Esophagus muscularis mucosa (tissue), 4 donors: ENCODE measurements at regions not wholly inside any gene's neighbourhood (a gene's known extent, or its start where the extent isn't known, plus 50 kb on each side); places are given as distances from the start of the nearest gene placed in this dataset.

ENCODE experiments used
- DNase-seq: peaks from one replicate; pipeline ENCODE4 v3.0.0-alpha.2; 2017; ENCODE audit errors: extremely low spot score
- H3K27ac ChIP-seq, 4 donors: fragments of 200-600 bp; sonication (generic); replicated peaks in 1 of 4; 1 replicate in 3 of 4; 2 replicates in 1 of 4; pipeline ENCODE4 v1.5.1; 2016 to 2019; ENCODE audit warnings: mild to moderate bottlenecking in 1 of 4
- H3K27me3 ChIP-seq, 4 donors: fragments of 200-600 bp; sonication (generic); one replicate each; pipeline versions ENCODE4 v1.5.1 to v1.6.0; 2016 to 2019
- H3K36me3 ChIP-seq, 4 donors: fragments of 200-600 bp; sonication (generic); one replicate each; pipeline ENCODE4 v1.5.1; 2016 to 2019
- H3K4me1 ChIP-seq, 4 donors: fragments of 200-600 bp; sonication (generic); one replicate each; pipeline ENCODE4 v1.5.1; 2016 to 2019
- H3K4me3 ChIP-seq, 4 donors: fragments of 200-600 bp; sonication (generic); 1 replicate in 2 of 4; 2 replicates in 2 of 4; pipeline ENCODE4 v1.5.1; 2016 to 2019; ENCODE audit warnings: mild to moderate bottlenecking in 4 of 4, moderate library complexity in 1 of 4
- H3K9me3 ChIP-seq, 4 donors: fragments of 200-600 bp; sonication (generic); 1 replicate in 3 of 4; 2 replicates in 1 of 4; pipeline ENCODE4 v1.5.1; 2016 to 2019
- EP300 ChIP-seq: sonication (generic); formaldehyde crosslinking; IDR thresholded peaks from one replicate; pipeline ENCODE4 v1.6.1; 2017; ENCODE audit warnings: antibody characterized with exemption
- POLR2A ChIP-seq: fragments of 450-650 bp; IDR thresholded peaks from one replicate; pipeline ENCODE4 v1.6.1; 2017; ENCODE audit warnings: antibody characterized with exemption, moderate library complexity, mild to moderate bottlenecking, low read depth
- POLR2AphosphoS5 ChIP-seq, 2 donors: sonication (generic); formaldehyde crosslinking; IDR thresholded peaks; one replicate each; pipeline ENCODE4 v1.6.1; 2017; ENCODE audit warnings: antibody characterized with exemption in 2 of 2
- WGBS: methylation state at CpG from one replicate; pipeline ENCODE4 v1.1.5; 2018; 5-methylcytosine and 5-hydroxymethylcytosine counted together
- intact Hi-C: fragments of 100-400 bp; cut with DNase I; formaldehyde crosslinking; loops from one replicate; pipeline ENCODE4 v1.15.1; 2023
- TF ChIP-seq, protein P1 (sequence below), 3 experiments: fragments of 200-600 bp in 2 of 3; fragments of 450-650 bp in 1 of 3; sonication (generic) in 2 of 3; IDR thresholded peaks; one replicate each; pipeline ENCODE4 v1.5.1; 2017 to 2019; ENCODE audit warnings: antibody characterized with exemption in 3 of 3, mild to moderate bottlenecking in 2 of 3, moderate library complexity in 1 of 3

- Histone ChIP-seq H3K9me3 (no peaks in the 10 kb centered on the region), H3K4me3 (no peak overlapping the region), H3K4me1 (no peaks in the 10 kb centered on the region), H3K27ac (no peak overlapping the region), H3K36me3 (no peaks in the 10 kb centered on the region), H3K27me3 (no peaks in the 10 kb centered on the region)
- TF ChIP-seq POLR2AphosphoS5 (IDR thresholded peaks at IDR 0.05) (no peak), POLR2A (no peak), EP300 (no peak)
- TF ChIP-seq, protein P1, sequence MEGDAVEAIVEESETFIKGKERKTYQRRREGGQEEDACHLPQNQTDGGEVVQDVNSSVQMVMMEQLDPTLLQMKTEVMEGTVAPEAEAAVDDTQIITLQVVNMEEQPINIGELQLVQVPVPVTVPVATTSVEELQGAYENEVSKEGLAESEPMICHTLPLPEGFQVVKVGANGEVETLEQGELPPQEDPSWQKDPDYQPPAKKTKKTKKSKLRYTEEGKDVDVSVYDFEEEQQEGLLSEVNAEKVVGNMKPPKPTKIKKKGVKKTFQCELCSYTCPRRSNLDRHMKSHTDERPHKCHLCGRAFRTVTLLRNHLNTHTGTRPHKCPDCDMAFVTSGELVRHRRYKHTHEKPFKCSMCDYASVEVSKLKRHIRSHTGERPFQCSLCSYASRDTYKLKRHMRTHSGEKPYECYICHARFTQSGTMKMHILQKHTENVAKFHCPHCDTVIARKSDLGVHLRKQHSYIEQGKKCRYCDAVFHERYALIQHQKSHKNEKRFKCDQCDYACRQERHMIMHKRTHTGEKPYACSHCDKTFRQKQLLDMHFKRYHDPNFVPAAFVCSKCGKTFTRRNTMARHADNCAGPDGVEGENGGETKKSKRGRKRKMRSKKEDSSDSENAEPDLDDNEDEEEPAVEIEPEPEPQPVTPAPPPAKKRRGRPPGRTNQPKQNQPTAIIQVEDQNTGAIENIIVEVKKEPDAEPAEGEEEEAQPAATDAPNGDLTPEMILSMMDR (IDR thresholded peaks at IDR 0.05) = no peak
- WGBS = 59% methylated on average over 5 of the region's 5 CpGs
- intact Hi-C loops = no loop called here
- DNase-seq = no peak
Measured at GRCh38 chr2:16437189-16437588, 228.4 kb downstream of the CYRIA start.

GRCh38 chr2:16434393-16434792 is 231.2 kb downstream of the CYRIA start:
- H3K27me3 ChIP-seq = no peaks in the 10 kb centered on the region
- no peak overlapping the region for H3K27ac ChIP-seq
- TF ChIP-seq, protein P1 (IDR thresholded peaks at IDR 0.05) = no peak
- TF ChIP-seq POLR2A (no peak), POLR2AphosphoS5 (IDR thresholded peaks at IDR 0.05) (no peak)
- no peaks in the 10 kb centered on the region for H3K36me3 ChIP-seq
- no peak overlapping the region for H3K4me3 ChIP-seq
- 47% methylated on average over 2 of the region's 2 CpGs for WGBS
- DNase-seq = peak; percentile 42
- intact Hi-C loops = no loop called here
- H3K9me3 ChIP-seq = no peaks in the 10 kb centered on the region
- no peaks in the 10 kb centered on the region for H3K4me1 ChIP-seq

DNA sequence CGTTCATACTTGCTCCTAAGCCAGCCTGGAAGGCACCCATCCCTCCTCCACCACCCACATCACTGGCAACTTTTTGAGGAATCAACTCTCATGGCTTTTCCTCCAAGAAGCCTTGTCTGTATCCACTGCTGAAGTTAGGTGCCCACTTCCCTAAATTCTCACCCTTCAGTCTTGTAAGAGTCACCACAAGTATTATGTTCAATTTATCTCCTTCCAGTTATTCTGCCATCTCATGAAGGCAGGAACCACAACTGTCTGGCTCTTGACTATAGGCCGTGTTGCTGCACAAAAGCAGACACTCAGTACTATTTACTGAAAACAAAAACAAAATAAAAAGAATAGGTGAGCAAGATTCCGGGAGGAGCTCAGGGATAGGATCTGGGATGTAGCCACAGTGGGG is 234.8 kb downstream of the CYRIA start:
- no peaks in the 10 kb centered on the region for H3K27me3 ChIP-seq
- H3K4me1 ChIP-seq = no peaks in the 10 kb centered on the region
- no peak overlapping the region for H3K27ac ChIP-seq
- no peak for DNase-seq
- no peaks in the 10 kb centered on the region for H3K36me3 ChIP-seq
- TF ChIP-seq POLR2AphosphoS5 (IDR thresholded peaks at IDR 0.05) = no peak
- no peak for TF ChIP-seq EP300
- TF ChIP-seq, protein P1 (IDR thresholded peaks at IDR 0.05) = no peak
- no peak for TF ChIP-seq POLR2A
- 68% methylated on average over 3 of the region's 3 CpGs for WGBS
- H3K4me3 ChIP-seq = no peak overlapping the region
- no peaks in the 10 kb centered on the region for H3K9me3 ChIP-seq
- intact Hi-C loops = no loop called here

DNA sequence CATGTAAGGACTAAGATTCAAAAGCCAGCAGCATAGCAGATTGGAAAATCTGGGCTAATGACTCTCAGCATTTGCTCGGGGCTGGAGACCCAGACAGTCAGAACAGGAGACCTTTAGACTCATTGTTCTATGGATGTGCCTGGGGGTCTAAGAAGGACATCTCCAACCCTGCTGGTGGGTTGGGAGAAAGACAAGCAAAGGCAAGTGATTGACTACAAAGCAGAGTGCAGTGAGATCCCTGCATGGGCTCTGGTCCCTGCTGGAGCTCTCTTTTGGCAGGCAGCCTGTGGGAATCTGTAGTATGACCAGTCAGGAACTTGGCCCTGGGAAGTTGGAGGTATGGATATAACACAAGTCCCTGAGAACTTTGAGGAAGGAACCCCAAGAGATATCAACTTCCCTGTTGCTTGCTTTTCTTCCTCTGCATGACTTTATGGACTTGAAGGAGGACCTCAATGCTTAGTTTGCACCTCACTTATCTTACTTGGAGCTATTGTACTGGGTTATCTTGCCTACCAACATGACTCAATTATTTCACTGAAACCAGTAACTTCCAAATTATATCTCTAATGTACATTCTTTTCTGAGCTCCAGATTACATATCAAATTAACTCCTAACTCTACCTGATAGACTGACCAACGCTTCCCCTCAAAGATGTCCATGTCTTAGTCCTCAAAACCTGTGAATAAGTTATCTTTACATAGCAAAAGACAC is 236.0 kb downstream of the CYRIA start:
- no peak overlapping the region for H3K4me3 ChIP-seq
- DNase-seq = no peak
- H3K36me3 ChIP-seq = no peaks in the 10 kb centered on the region
- H3K9me3 ChIP-seq = no peaks in the 10 kb centered on the region
- no peaks in the 10 kb centered on the region for H3K4me1 ChIP-seq
- intact Hi-C loops = no loop called here
- H3K27ac ChIP-seq = no peak overlapping the region
- H3K27me3 ChIP-seq = no peaks in the 10 kb centered on the region
- WGBS = 42% methylated on average over 2 of the region's 2 CpGs
- TF ChIP-seq, protein P1 (IDR thresholded peaks at IDR 0.05) = no peak
- TF ChIP-seq POLR2AphosphoS5 (IDR thresholded peaks at IDR 0.05) (no peak), EP300 (no peak), POLR2A (no peak)

DNA sequence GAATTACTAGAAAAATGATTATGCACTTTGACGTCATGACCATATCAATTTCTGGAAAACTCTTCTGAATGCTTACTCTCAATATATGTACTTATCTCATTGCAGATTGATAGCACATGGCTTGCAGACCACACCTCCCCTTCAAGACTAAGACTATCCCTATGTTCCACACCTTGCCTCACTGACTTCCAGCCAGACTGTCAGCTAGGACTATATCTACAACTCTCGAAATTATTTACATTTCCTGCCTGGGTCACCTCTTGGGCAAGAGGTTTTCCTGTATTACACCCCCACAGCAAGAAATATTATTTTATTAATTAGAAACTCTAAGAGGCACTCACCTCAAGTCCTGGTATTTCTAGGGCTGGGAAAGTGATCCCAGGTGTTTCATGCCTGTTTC is 236.6 kb downstream of the CYRIA start:
- Histone ChIP-seq H3K4me1 (no peaks in the 10 kb centered on the region), H3K9me3 (no peaks in the 10 kb centered on the region), H3K27me3 (no peaks in the 10 kb centered on the region), H3K4me3 (no peak overlapping the region), H3K27ac (no peak overlapping the region), H3K36me3 (no peaks in the 10 kb centered on the region)
- TF ChIP-seq POLR2A (no peak), POLR2AphosphoS5 (IDR thresholded peaks at IDR 0.05) (no peak), EP300 (no peak)
- TF ChIP-seq, protein P1 (IDR thresholded peaks at IDR 0.05) = no peak
- WGBS = 64% methylated on average over 2 of the region's 2 CpGs
- intact Hi-C loops = no loop called here
- no peak for DNase-seq
